ENCODE measurements at regions not wholly inside any gene's neighbourhood (a gene's known extent, or its start where the extent isn't known, plus 50 kb on each side); places are given as distances from the start of the nearest gene placed in this dataset.

GRCh38 chr2:479031-479430, 191.1 kb upstream of the ALKAL2 start:
- DNase-seq = no peak

GRCh38 chr2:471560-471959, 183.7 kb upstream of the ALKAL2 start:
- DNase-seq = no peak

GRCh38 chr2:469514-469913, 181.6 kb upstream of the ALKAL2 start:
- DNase-seq = no peak

GRCh38 chr2:468648-469336, 180.9 kb upstream of the ALKAL2 start:
- no peak for DNase-seq

- no peak for DNase-seq
These were observed 180.2 kb upstream of the ALKAL2 start for GRCh38 chr2:467892-468647.

GRCh38 chr2:467543-467891, 179.6 kb upstream of the ALKAL2 start:
- no peak for DNase-seq

- DNase-seq = no peak
These were observed 179.2 kb upstream of the ALKAL2 start for GRCh38 chr2:467101-467500.

DNA sequence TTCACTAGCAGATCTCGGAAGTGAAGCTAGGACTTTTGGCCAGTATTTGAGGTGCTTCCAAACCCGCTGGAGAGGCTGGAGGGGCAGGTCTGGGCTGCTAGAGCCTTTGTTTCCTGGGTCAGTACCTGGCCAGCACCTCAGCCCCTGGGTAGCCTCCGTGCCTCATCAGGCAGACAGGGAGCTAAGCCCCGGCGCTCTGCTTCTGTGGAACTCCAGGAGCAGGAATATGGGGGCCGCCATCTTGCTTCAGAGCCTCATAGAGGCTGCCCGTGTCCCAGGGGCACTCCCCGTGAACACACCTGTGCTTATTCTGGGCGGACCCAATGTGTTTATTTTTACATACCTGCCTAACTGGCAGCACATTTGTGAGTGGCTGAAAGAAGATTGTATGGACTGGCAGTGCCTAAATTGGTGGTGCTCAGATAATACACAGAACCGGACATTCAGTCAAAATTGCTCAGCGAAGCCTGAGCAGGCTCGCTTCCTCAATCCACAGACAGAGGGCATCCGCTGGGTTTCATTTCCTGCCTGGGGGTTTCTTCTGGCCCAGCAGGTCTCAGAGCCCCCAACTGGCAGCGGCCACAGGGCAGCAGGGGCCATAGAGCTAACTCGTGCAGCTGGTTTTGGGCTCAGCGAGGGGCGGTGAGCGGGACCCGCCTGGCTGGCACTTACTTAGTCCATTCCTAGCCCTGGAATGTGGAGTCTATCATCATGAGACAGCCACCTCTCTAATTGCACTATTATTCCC, 176.8 kb upstream of the ALKAL2 start:
- DNase-seq = peak; percentile 47

GRCh38 chr2:460861-461260, 173.0 kb upstream of the ALKAL2 start:
- DNase-seq = peak; percentile 83

DNA sequence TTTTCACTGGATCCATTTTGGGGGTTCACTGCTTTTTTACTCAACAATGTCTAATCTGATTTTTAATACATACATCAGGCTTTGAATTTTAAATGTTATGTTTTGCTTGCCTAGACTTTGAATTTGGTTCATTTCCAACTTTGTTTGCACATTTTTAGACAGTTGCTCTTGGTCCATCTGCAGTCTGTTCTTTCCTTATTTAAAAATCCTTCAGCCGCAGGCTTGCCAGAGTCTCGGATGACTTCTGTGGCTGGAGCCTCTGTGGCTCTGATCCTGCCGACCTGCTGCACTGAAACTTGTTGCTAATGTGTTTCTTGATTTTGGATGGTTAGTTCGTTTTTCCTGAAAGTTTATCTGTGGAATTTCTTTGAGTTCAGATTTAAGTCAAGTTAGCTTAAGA, 172.0 kb upstream of the ALKAL2 start:
- DNase-seq = no peak

GRCh38 chr2:458425-458815, 170.5 kb upstream of the ALKAL2 start:
- no peak for DNase-seq

- no peak for DNase-seq
These were observed 170.0 kb upstream of the ALKAL2 start for GRCh38 chr2:457792-458424.

GRCh38 chr2:457262-457661, 169.4 kb upstream of the ALKAL2 start:
- no peak for DNase-seq

DNA sequence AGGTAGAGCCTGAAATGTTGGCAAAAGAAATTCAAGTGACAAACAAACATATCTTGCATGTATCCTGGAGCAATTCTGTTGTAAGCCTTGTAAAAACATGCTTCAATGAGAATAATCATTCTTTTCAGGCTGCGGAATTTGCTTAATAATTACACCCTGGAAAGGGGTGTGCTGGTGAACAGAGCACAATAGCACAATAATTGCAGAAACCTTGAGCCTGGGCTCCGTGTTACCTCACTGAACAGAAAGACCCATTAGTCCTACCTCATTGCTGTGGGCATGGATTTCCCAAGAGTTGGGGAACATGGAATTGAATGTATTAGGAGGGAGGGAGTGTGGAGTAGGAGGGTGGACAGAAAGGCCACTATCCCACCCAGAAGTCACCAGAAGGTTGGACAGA, 168.0 kb upstream of the ALKAL2 start:
- DNase-seq = no peak

DNA sequence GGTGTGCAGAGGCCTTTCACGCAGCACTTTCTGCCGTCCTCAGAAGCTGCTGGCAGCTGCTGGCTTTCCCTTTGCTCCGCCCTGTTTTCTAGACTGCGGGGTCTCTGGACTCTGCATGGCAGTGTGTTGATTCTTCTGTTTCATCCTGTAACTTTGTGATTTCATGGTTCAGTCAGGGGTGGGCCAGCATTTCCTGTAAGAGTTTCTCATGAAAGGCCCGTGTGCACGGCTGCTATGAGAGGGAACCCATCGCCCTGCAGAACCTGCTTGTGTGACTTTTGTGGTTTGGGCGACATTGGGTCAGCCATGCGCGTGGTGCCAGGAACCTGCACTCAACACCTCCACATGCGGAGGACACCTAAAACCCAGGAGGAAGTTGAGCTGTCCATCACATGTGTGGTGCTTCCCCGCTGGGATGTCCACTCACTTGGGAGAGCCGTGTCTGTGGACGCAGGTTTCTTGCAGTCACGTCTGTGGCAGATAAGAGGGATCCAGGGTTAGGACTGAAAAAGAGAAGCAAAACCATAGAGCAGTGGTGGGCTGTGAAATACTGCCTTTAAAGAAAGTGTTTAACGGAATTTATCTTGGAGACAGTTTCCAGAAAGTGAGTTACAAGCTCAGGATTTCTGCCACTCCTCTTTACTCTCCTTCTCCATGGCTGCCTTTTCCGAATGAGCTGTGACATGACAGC, 167.3 kb upstream of the ALKAL2 start:
- no peak for DNase-seq

DNA sequence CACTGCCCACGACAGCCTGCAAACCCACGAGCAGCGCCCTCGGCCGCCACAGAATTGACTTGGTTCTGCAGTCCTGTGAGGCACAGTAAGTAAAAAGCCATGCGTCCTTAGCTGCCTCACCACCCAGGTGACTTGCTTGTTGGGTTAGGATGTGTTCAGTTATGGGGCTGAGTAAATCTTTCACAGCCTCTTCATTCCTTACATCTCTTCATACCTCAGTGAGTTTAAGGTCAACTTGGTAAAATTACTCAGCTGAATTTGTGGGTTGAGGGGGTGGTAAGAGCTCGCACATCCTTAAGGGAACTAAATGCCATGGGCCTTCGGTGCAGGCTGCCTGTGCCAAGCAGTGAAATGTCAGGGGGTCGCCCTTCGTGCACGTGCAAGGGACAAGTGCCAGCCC, 165.2 kb upstream of the ALKAL2 start:
- no peak for DNase-seq

GRCh38 chr2:451495-451894, 163.6 kb upstream of the ALKAL2 start:
- no peak for DNase-seq

GRCh38 chr2:449246-450067, 161.6 kb upstream of the ALKAL2 start:
- no peak for DNase-seq

GRCh38 chr2:447902-448665, 160.2 kb upstream of the ALKAL2 start:
- DNase-seq = no peak

GRCh38 chr2:446963-447530, 159.2 kb upstream of the ALKAL2 start:
- no peak for DNase-seq

- DNase-seq = no peak
These were observed 158.5 kb upstream of the ALKAL2 start for GRCh38 chr2:446303-446874.
